H1 (cell line): ENCODE measurements at regions not wholly inside any gene's neighbourhood (a gene's known extent, or its start where the extent isn't known, plus 50 kb on each side); places are given as distances from the start of the nearest gene placed in this dataset.

Experiments used
- YY1 ChIP-seq: IDR thresholded peaks from 2 replicates; pipeline ENCODE4 v1.6.1; 2011; ENCODE audit warnings: low read depth, mild to moderate bottlenecking, low read length
- TF ChIP-seq, protein P1 (sequence below): IDR thresholded peaks from 2 replicates; pipeline ENCODE4 v1.6.1; 2012; ENCODE audit warnings: inconsistent platforms

DNA sequence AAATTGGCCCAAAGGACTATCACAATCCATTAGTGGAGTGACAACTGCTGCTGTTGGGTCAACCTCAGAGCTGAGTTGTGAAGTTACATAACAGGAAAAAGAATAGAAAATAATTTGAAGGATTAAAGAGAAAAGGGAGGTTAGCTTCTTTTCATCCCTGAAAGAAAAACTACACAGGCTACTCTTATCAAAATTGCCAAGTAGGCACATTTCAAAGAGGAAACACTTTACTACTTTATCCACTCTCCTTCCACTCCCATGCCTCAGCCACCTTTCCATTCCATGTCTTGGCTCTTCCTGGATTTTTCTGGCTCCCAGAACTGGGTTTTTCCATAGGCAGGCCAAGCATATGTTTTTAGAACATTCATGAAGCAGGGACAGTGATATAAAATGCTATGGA lies 384.0 kb upstream of the RORA start:
- TF ChIP-seq, protein P1, sequence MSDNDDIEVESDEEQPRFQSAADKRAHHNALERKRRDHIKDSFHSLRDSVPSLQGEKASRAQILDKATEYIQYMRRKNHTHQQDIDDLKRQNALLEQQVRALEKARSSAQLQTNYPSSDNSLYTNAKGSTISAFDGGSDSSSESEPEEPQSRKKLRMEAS: no peak
- no peak for TF ChIP-seq YY1
